H9 (cell line): ENCODE measurements at regions not wholly inside any gene's neighbourhood (a gene's known extent, or its start where the extent isn't known, plus 50 kb on each side); places are given as distances from the start of the nearest gene placed in this dataset.

ENCODE experiments used
- DNase-seq: peaks from one replicate; pipeline ENCODE4 v3.0.0-alpha.2; 2017
- H2AFZ ChIP-seq: one replicate; pipeline ENCODE4 v1.6.1; 2013; ENCODE audit warnings: mild to moderate bottlenecking, low read length, control low read depth, moderate library complexity
- H2AK5ac ChIP-seq: 2 replicates; pipeline ENCODE4 v1.6.1; 2013; ENCODE audit warnings: low read length, control low read depth, mixed read lengths; ENCODE audit not compliant: insufficient read length
- H2BK120ac ChIP-seq: one replicate; pipeline ENCODE4 v1.6.1; 2013; ENCODE audit warnings: low read depth, mild to moderate bottlenecking, low read length, control low read depth, inconsistent platforms; ENCODE audit not compliant: poor library complexity, severe bottlenecking
- H2BK12ac ChIP-seq: 2 replicates; pipeline ENCODE4 v1.6.1; 2013; ENCODE audit warnings: low read length, control low read depth, mixed read lengths, low read depth; ENCODE audit not compliant: insufficient read length
- H2BK15ac ChIP-seq: 2 replicates; pipeline ENCODE4 v1.6.1; 2013; ENCODE audit warnings: low read depth, low read length, control low read depth
- H2BK20ac ChIP-seq: one replicate; pipeline ENCODE4 v1.6.1; 2013; ENCODE audit warnings: low read depth, mild to moderate bottlenecking, low read length, control low read depth, inconsistent platforms; ENCODE audit not compliant: poor library complexity, severe bottlenecking
- H2BK5ac ChIP-seq: 2 replicates; pipeline ENCODE4 v1.6.1; 2013; ENCODE audit warnings: low read length, control low read depth, mixed read lengths; ENCODE audit not compliant: insufficient read length
- H3K14ac ChIP-seq: 2 replicates; pipeline ENCODE4 v1.6.1; 2013; ENCODE audit warnings: low read length, control low read depth; ENCODE audit not compliant: insufficient read depth
- H3K18ac ChIP-seq: 2 replicates; pipeline ENCODE4 v1.6.1; 2013; ENCODE audit warnings: low read depth, mild to moderate bottlenecking, mixed read lengths, low read length, control low read depth; ENCODE audit not compliant: insufficient read length
- H3K23ac ChIP-seq: 2 replicates; pipeline ENCODE4 v1.6.1; 2013; ENCODE audit warnings: low read length, control low read depth, mixed read lengths, low read depth; ENCODE audit not compliant: insufficient read length
- H3K23me2 ChIP-seq: 2 replicates; pipeline ENCODE4 v1.6.1; 2013; ENCODE audit warnings: low read depth, mild to moderate bottlenecking, mixed read lengths, low read length, control low read depth; ENCODE audit not compliant: insufficient read length, poor library complexity, severe bottlenecking
- H3K27ac ChIP-seq: 2 replicates; pipeline ENCODE4 v1.5.1; 2013; ENCODE audit warnings: low read length, control low read depth, mixed read lengths, low read depth; ENCODE audit not compliant: insufficient read length
- H3K27me3 ChIP-seq: 2 replicates; pipeline ENCODE4 v1.6.1; 2013; ENCODE audit warnings: low read length, control low read depth, inconsistent platforms; ENCODE audit not compliant: insufficient read depth
- H3K4ac ChIP-seq: 2 replicates; pipeline ENCODE4 v1.6.1; 2013; ENCODE audit warnings: low read depth, mild to moderate bottlenecking, control low read depth, inconsistent platforms, low read length, moderate library complexity
- H3K4me1 ChIP-seq: 2 replicates; pipeline ENCODE4 v1.6.1; 2013; ENCODE audit warnings: low read length, control low read depth, inconsistent platforms; ENCODE audit not compliant: insufficient read depth
- H3K4me2 ChIP-seq: 2 replicates; pipeline ENCODE4 v1.6.1; 2013; ENCODE audit warnings: low read length, control low read depth, mixed read lengths; ENCODE audit not compliant: insufficient read length, insufficient read depth
- H3K56ac ChIP-seq: 2 replicates; pipeline ENCODE4 v1.6.1; 2013; ENCODE audit warnings: low read depth, mild to moderate bottlenecking, mixed read lengths, low read length, control low read depth; ENCODE audit not compliant: insufficient read length
- H3K79me1 ChIP-seq: 2 replicates; pipeline ENCODE4 v1.6.1; 2013; ENCODE audit warnings: low read depth, mild to moderate bottlenecking, moderate library complexity, low read length, control low read depth, inconsistent platforms; ENCODE audit not compliant: insufficient read depth, poor library complexity, severe bottlenecking
- H3K79me2 ChIP-seq: 2 replicates; pipeline ENCODE4 v1.6.1; 2013; ENCODE audit warnings: low read length, control low read depth, inconsistent platforms; ENCODE audit not compliant: insufficient read depth
- H3K9ac ChIP-seq: 2 replicates; pipeline ENCODE4 v1.6.1; 2013; ENCODE audit warnings: low read length, control low read depth, mixed read lengths; ENCODE audit not compliant: insufficient read length; ENCODE audit errors: extremely low read depth
- H3K9me3 ChIP-seq: one replicate; pipeline ENCODE4 v1.6.1; 2013; ENCODE audit warnings: low read depth, low read length, inconsistent platforms; ENCODE audit not compliant: control insufficient read depth
- H3T11ph ChIP-seq: one replicate; pipeline ENCODE4 v1.6.1; 2013; ENCODE audit warnings: mild to moderate bottlenecking, low read length, control low read depth, inconsistent platforms
- H4K20me1 ChIP-seq: one replicate; pipeline ENCODE4 v1.6.1; 2013; ENCODE audit not compliant: control insufficient read depth, insufficient read length, insufficient read depth
- H4K5ac ChIP-seq: 2 replicates; pipeline ENCODE4 v1.6.1; 2013; ENCODE audit warnings: low read depth, mild to moderate bottlenecking, mixed read lengths, low read length, control low read depth; ENCODE audit not compliant: insufficient read length
- H4K8ac ChIP-seq: replicated peaks from 2 replicates; pipeline ENCODE4 v1.6.1; 2013; ENCODE audit warnings: low read length, control low read depth, mixed read lengths, low read depth; ENCODE audit not compliant: insufficient read length
- H4K91ac ChIP-seq: 2 replicates; pipeline ENCODE4 v1.6.1; 2013; ENCODE audit warnings: low read depth, mild to moderate bottlenecking, moderate library complexity, mixed read lengths, low read length, control low read depth; ENCODE audit not compliant: insufficient read length
- H3K27ac Mint-ChIP-seq, 3 experiments: 2 replicates in 2 of 3; 3 replicates in 1 of 3; pipeline ENCODE4 v1.8.0; 2020 to 2021; ENCODE audit warnings: mixed read lengths in 3 of 3, mild to moderate bottlenecking in 1 of 3, moderate library complexity in 1 of 3
- H3K27me3 Mint-ChIP-seq: 2 replicates; pipeline ENCODE4 v1.8.0; 2021; ENCODE audit warnings: low read depth, mild to moderate bottlenecking, moderate library complexity, mixed read lengths
- H3K36me3 Mint-ChIP-seq, 3 experiments: 2 replicates in 2 of 3; 3 replicates in 1 of 3; pipeline ENCODE4 v1.8.0; 2020 to 2021; ENCODE audit warnings: low read depth in 3 of 3, mixed read lengths in 3 of 3; ENCODE audit not compliant: insufficient read depth in 1 of 3
- H3K4me1 Mint-ChIP-seq, 2 experiments: 2 replicates each; pipeline ENCODE4 v1.8.0; 2020; ENCODE audit warnings: mixed read lengths in 2 of 2
- H3K4me3 Mint-ChIP-seq, 2 experiments: 2 replicates in 1 of 2; 3 replicates in 1 of 2; pipeline ENCODE4 v1.8.0; 2020 to 2021; ENCODE audit warnings: mild to moderate bottlenecking in 2 of 2, mixed read lengths in 2 of 2, moderate library complexity in 1 of 2
- H3K9me3 Mint-ChIP-seq, 2 experiments: 2 replicates in 1 of 2; 3 replicates in 1 of 2; pipeline ENCODE4 v1.8.0; 2020; ENCODE audit warnings: mild to moderate bottlenecking in 2 of 2, mixed read lengths in 2 of 2, moderate library complexity in 1 of 2
- WGBS: extraction: QIAGEN DNeasy Blood & Tissue Kit; methylation state at CpG from one replicate; pipeline ENCODE4 v1.1.7; 2013; ENCODE audit warnings: missing lambda C conversion rate, low lambda C conversion rate, mixed read lengths; ENCODE audit not compliant: insufficient read length; ENCODE audit errors: extremely low coverage; 5-methylcytosine and 5-hydroxymethylcytosine counted together
- TF ChIP-seq, protein P1 (sequence below): fragments of 200-600 bp; sonication (generic); conservative IDR thresholded peaks from 3 replicates; pipeline ENCODE4 v1.8.0; 2021; ENCODE audit warnings: antibody characterized with exemption, mild to moderate bottlenecking

DNA sequence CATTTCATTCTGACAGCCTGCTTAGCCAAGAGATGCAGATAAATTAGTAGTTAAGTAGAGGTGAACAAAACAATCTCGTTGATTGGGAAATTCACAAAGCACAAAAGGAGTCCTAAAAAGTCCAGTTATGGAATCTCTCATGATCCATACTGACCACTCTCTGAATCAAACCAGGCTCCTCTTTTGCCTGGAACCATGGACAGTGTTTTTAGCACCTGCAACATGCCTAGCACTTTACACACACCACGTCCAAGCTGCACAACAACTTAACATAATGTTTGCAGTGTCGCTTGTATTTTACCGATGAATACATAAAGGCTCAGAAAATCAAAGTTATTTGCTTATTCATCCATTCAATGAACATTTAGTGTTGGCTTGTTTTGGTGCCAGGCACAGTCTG is 101.8 kb upstream of the ST8SIA2 start:
- H2BK5ac ChIP-seq = no peak overlapping the region
- H4K20me1 ChIP-seq = no peaks in the 10 kb centered on the region
- no peak overlapping the region for H2AFZ ChIP-seq
- DNase-seq = no peak
- no peaks in the 10 kb centered on the region for H3K4me1 ChIP-seq
- no peaks in the 10 kb centered on the region for H3K9me3 Mint-ChIP-seq
- no peaks in the 10 kb centered on the region for H3K36me3 Mint-ChIP-seq
- H3K27me3 Mint-ChIP-seq = no peaks in the 10 kb centered on the region
- H3K4me3 Mint-ChIP-seq = no peak overlapping the region
- H3K9ac ChIP-seq = no peak overlapping the region
- no peak overlapping the region for H4K5ac ChIP-seq
- no peak overlapping the region for H3K4me2 ChIP-seq
- TF ChIP-seq, protein P1, sequence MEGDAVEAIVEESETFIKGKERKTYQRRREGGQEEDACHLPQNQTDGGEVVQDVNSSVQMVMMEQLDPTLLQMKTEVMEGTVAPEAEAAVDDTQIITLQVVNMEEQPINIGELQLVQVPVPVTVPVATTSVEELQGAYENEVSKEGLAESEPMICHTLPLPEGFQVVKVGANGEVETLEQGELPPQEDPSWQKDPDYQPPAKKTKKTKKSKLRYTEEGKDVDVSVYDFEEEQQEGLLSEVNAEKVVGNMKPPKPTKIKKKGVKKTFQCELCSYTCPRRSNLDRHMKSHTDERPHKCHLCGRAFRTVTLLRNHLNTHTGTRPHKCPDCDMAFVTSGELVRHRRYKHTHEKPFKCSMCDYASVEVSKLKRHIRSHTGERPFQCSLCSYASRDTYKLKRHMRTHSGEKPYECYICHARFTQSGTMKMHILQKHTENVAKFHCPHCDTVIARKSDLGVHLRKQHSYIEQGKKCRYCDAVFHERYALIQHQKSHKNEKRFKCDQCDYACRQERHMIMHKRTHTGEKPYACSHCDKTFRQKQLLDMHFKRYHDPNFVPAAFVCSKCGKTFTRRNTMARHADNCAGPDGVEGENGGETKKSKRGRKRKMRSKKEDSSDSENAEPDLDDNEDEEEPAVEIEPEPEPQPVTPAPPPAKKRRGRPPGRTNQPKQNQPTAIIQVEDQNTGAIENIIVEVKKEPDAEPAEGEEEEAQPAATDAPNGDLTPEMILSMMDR = no peak
- H4K8ac ChIP-seq = no peak overlapping the region
- H3K4me1 Mint-ChIP-seq = peaks cover 9 to 14% of the 10 kb centered on the region in 2 experiments
- H2BK120ac ChIP-seq = no peak overlapping the region
- H3K79me1 ChIP-seq = no peaks in the 10 kb centered on the region
- H3K14ac ChIP-seq = no peak overlapping the region
- H3K4ac ChIP-seq = no peak overlapping the region
- H3T11ph ChIP-seq = no peak overlapping the region
- H2AK5ac ChIP-seq = no peak overlapping the region
- H3K23ac ChIP-seq = no peak overlapping the region
- WGBS = no CpG with 5 or more reads among the region's 4 CpGs
- H3K18ac ChIP-seq = no peak overlapping the region
- H2BK15ac ChIP-seq = no peak overlapping the region
- H2BK20ac ChIP-seq = no peak overlapping the region
- no peak overlapping the region for H3K27ac Mint-ChIP-seq
- no peaks in the 10 kb centered on the region for H3K9me3 ChIP-seq
- H2BK12ac ChIP-seq = no peak overlapping the region
- no peak overlapping the region for H3K56ac ChIP-seq
- H3K23me2 ChIP-seq = no peaks in the 10 kb centered on the region
- H3K27ac ChIP-seq = no peak overlapping the region
- no peak overlapping the region for H4K91ac ChIP-seq
- no peaks in the 10 kb centered on the region for H3K79me2 ChIP-seq
- H3K27me3 ChIP-seq = no peaks in the 10 kb centered on the region
